ENCODE measurements at regions not wholly inside any gene's neighbourhood (a gene's known extent, or its start where the extent isn't known, plus 50 kb on each side); places are given as distances from the start of the nearest gene placed in this dataset.

- no peak for DNase-seq (ENCODE audit: low read depth in 4 of 4, low spot score in 2 of 4)
These were observed 128.3 kb downstream of the AACS start for GRCh38 chr12:125193376-125194152.

GRCh38 chr12:125194163-125194773 is 129.0 kb downstream of the AACS start:
- DNase-seq (ENCODE audit: low read depth in 4 of 4, low spot score in 2 of 4): no peak

GRCh38 chr12:125194987-125195386 is 129.8 kb downstream of the AACS start:
- DNase-seq (ENCODE audit: low read depth in 4 of 4, low spot score in 2 of 4): no peak

GRCh38 chr12:125197326-125197725 is 132.1 kb downstream of the AACS start:
- DNase-seq (ENCODE audit: low read depth in 4 of 4, low spot score in 2 of 4): no peak

GRCh38 chr12:125198652-125199051 is 133.4 kb downstream of the AACS start:
- DNase-seq (ENCODE audit: low read depth in 4 of 4, low spot score in 2 of 4): no peak

GRCh38 chr12:125201090-125201489 is 135.9 kb downstream of the AACS start:
- DNase-seq (ENCODE audit: low read depth in 4 of 4, low spot score in 2 of 4): no peak

GRCh38 chr12:125201940-125202339 is 136.7 kb downstream of the AACS start:
- DNase-seq (ENCODE audit: low read depth in 4 of 4, low spot score in 2 of 4): no peak

- DNase-seq (ENCODE audit: low read depth in 4 of 4, low spot score in 2 of 4): no peak
These were observed 137.2 kb downstream of the AACS start for GRCh38 chr12:125202421-125202820.

GRCh38 chr12:125203145-125203765 is 138.0 kb downstream of the AACS start:
- DNase-seq (ENCODE audit: low read depth in 4 of 4, low spot score in 2 of 4): no peak

GRCh38 chr12:125205386-125205785 is 140.2 kb downstream of the AACS start:
- DNase-seq (ENCODE audit: low read depth in 4 of 4, low spot score in 2 of 4): no peak

- DNase-seq (ENCODE audit: low read depth in 4 of 4, low spot score in 2 of 4): no peak
These were observed 141.5 kb downstream of the AACS start for GRCh38 chr12:125206711-125207110.

GRCh38 chr12:125208334-125208733 is 143.1 kb downstream of the AACS start:
- DNase-seq (ENCODE audit: low read depth in 4 of 4, low spot score in 2 of 4): no peak

- no peak for DNase-seq (ENCODE audit: low read depth in 4 of 4, low spot score in 2 of 4)
These were observed 143.7 kb downstream of the AACS start for GRCh38 chr12:125208942-125209341.

GRCh38 chr12:125210104-125210755 is 145.0 kb downstream of the AACS start:
- no peak for DNase-seq (ENCODE audit: low read depth in 4 of 4, low spot score in 2 of 4)

GRCh38 chr12:125211464-125211863 is 146.2 kb downstream of the AACS start:
- no peak for DNase-seq (ENCODE audit: low read depth in 4 of 4, low spot score in 2 of 4)

- no peak for DNase-seq (ENCODE audit: low read depth in 4 of 4, low spot score in 2 of 4)
These were observed 149.1 kb downstream of the AACS start for GRCh38 chr12:125214289-125214688.

- no peak for DNase-seq (ENCODE audit: low read depth in 4 of 4, low spot score in 2 of 4)
These were observed 151.5 kb downstream of the AACS start for GRCh38 chr12:125216756-125217155.

GRCh38 chr12:125217308-125217707 is 152.1 kb downstream of the AACS start:
- no peak for DNase-seq (ENCODE audit: low read depth in 4 of 4, low spot score in 2 of 4)

- no peak for DNase-seq (ENCODE audit: low read depth in 4 of 4, low spot score in 2 of 4)
These were observed 153.7 kb downstream of the AACS start for GRCh38 chr12:125218952-125219351.

GRCh38 chr12:125220404-125221273 is 155.4 kb downstream of the AACS start:
- DNase-seq (ENCODE audit: low read depth in 4 of 4, low spot score in 2 of 4): no peak

Measured in left renal cortex interstitium (tissue), 4 donors.